GM12874 (cell line): ENCODE measurements at regions not wholly inside any gene's neighbourhood (a gene's known extent, or its start where the extent isn't known, plus 50 kb on each side); places are given as distances from the start of the nearest gene placed in this dataset.

Source experiments
- TF ChIP-seq, protein P1 (sequence below): IDR thresholded peaks from 2 replicates; pipeline ENCODE4 v1.5.1; 2011; ENCODE audit warnings: low read depth, mild to moderate bottlenecking, control low read depth, low read length, moderate library complexity; ENCODE audit not compliant: insufficient read depth

DNA sequence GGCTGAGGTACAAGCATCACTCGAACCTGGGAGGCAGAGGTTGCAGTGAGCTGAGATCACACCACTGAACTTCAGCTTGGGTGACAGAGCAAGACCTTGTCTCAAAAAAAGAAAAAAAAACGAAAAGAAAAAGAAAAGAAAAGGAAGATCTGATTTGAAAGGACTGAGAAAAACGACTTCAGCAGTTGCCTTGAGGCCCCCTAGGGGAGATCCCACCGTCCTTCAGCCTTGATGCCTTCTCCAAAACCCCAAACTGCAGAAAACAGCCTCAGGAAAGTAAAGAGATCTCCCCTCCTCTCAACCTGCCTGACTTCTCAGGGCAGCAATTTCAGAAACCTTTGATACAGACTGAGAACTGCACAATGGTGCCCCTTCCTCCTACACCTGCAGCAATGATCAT lies 50.9 kb upstream of the BCAR3 start:
- TF ChIP-seq, protein P1, sequence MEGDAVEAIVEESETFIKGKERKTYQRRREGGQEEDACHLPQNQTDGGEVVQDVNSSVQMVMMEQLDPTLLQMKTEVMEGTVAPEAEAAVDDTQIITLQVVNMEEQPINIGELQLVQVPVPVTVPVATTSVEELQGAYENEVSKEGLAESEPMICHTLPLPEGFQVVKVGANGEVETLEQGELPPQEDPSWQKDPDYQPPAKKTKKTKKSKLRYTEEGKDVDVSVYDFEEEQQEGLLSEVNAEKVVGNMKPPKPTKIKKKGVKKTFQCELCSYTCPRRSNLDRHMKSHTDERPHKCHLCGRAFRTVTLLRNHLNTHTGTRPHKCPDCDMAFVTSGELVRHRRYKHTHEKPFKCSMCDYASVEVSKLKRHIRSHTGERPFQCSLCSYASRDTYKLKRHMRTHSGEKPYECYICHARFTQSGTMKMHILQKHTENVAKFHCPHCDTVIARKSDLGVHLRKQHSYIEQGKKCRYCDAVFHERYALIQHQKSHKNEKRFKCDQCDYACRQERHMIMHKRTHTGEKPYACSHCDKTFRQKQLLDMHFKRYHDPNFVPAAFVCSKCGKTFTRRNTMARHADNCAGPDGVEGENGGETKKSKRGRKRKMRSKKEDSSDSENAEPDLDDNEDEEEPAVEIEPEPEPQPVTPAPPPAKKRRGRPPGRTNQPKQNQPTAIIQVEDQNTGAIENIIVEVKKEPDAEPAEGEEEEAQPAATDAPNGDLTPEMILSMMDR, result peak; percentile 55
